ENCODE measurements at regions not wholly inside any gene's neighbourhood (a gene's known extent, or its start where the extent isn't known, plus 50 kb on each side); places are given as distances from the start of the nearest gene placed in this dataset.

- no peak for TF ChIP-seq CTCF (IDR thresholded peaks at IDR 0.05; ENCODE audit: insufficient read depth, low read length, missing control alignments)
- ChIA-PET POLR2A (no interaction called here), CTCF (no interaction called here)
- H3K4me3 ChIP-seq (ENCODE audit: low read depth, low read length), result no peak overlapping the region
- no peak for DNase-seq (ENCODE audit: low read depth, low spot score)
These were observed 174.5 kb upstream of the HS6ST1 start for GRCh38 chr2:128492966-128493811.

- no peak for TF ChIP-seq CTCF (IDR thresholded peaks at IDR 0.05; ENCODE audit: insufficient read depth, low read length, missing control alignments)
- no peak overlapping the region for H3K4me3 ChIP-seq (ENCODE audit: low read depth, low read length)
- ChIA-PET CTCF (interaction anchor here (1.1 kb wide), 1 partner anchor 165 kb away, joined by 3 read pairs; no protein-coding TSS in a partner anchor), POLR2A (no interaction called here)
- no peak for DNase-seq (ENCODE audit: low read depth, low spot score)
These were observed 175.2 kb upstream of the HS6ST1 start for GRCh38 chr2:128493880-128494279.

- CTCF ChIA-PET, result interaction anchor here (1.1 kb wide), 1 partner anchor 165 kb away, joined by 3 read pairs; no protein-coding TSS in a partner anchor
- no peak overlapping the region for H3K4me3 ChIP-seq (ENCODE audit: low read depth, low read length)
- no peak for TF ChIP-seq CTCF (IDR thresholded peaks at IDR 0.05; ENCODE audit: insufficient read depth, low read length, missing control alignments)
- no peak for DNase-seq (ENCODE audit: low read depth, low spot score)
- POLR2A ChIA-PET, result no interaction called here
These were observed 175.6 kb upstream of the HS6ST1 start for GRCh38 chr2:128494307-128494639.

DNA sequence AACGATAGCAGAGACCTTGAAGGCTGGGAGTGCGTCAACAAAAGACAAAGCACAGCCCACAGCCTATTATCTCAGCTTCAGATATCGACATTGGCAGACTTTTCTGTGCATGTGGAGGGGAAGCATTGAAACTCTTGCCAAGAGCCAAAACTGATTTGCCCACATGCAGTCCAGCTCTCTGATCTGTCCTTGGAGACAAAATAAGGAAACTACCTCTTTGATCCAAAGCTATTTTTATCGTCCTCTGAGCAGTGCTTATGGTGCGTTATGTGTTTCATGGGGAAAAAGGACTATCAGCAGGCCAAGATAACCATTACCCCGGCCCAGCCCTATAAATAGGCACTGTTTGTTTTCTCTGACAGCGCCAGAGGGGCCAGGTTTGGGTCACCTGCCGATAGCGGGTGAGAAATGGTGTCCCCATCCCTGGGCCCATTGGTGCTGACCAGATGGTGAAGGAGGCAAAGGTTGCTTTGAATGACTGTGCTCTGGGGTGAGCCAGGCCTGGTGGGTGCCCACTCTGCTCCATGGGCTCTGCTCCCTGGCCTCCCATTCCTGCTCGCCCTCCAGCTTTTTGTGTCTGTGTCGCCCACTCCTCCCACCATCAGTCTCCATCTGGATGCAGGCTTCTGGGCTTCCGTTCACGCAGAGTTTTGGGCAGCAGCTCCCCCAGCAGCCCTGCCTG is 176.1 kb upstream of the HS6ST1 start:
- CTCF ChIA-PET, result interaction anchor here (1.1 kb wide), 1 partner anchor 166 kb away, joined by 3 read pairs; no protein-coding TSS in a partner anchor
- POLR2A ChIA-PET, result no interaction called here
- no peak overlapping the region for H3K4me3 ChIP-seq (ENCODE audit: low read depth, low read length)
- no peak for TF ChIP-seq CTCF (IDR thresholded peaks at IDR 0.05; ENCODE audit: insufficient read depth, low read length, missing control alignments)
- no peak for DNase-seq (ENCODE audit: low read depth, low spot score)

DNA sequence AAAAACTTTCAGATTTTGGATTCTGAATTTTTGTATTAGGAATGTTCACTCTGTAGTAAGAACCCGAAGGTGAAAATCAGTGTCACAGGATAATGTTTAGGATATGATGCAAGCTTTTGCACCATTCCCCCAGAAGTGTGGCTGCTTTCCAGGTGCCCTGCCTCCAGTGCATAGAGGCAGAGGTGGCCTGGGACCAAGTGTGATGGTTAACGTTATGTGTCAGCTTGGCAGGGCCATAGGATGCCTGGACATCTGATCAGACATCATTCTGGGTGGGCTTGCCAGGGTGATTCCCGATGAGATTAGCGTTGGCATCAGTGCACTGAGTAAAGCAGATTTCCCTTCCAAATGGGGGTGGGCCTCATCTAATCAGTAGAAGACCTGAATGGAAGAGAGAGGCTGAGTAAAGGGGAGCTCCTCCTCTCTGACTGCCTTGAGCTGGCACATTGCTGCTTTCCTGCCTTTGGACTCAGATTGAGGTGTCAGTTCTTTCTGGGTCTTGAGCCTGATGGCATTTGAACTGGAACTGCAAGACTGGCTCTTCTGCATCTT is 177.4 kb upstream of the HS6ST1 start:
- TF ChIP-seq CTCF (IDR thresholded peaks at IDR 0.05; ENCODE audit: insufficient read depth, low read length, missing control alignments), result no peak
- CTCF ChIA-PET, result interaction anchor here (1.0 kb wide), 1 partner anchor 17 kb away, joined by 3 read pairs; no protein-coding TSS in a partner anchor
- no peak overlapping the region for H3K4me3 ChIP-seq (ENCODE audit: low read depth, low read length)
- POLR2A ChIA-PET, result no interaction called here
- no peak for DNase-seq (ENCODE audit: low read depth, low spot score)

DNA sequence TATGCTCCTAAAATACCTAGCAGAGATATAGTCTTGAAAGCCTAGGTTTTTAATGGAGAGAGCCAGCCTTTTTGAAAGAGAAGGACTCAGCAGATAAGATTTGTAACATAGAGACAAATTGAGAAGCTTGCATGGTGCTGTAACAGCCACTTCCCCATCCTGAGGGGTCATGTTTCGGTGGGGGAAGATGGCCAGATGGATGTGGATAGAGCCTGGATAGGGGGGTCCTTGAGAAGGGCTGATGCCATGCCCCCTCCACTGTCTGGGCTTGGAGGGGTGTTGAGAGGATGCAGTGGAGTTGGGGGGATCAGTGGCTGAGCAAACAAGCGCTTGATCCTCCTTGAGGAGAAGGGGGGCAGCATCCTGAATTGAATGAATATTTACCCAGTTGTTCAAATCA is 178.0 kb upstream of the HS6ST1 start:
- DNase-seq (ENCODE audit: low read depth, low spot score), result no peak
- no peak overlapping the region for H3K4me3 ChIP-seq (ENCODE audit: low read depth, low read length)
- ChIA-PET POLR2A (no interaction called here), CTCF (interaction anchor here (1.0 kb wide), 1 partner anchor 16 kb away, joined by 3 read pairs; no protein-coding TSS in a partner anchor)
- no peak for TF ChIP-seq CTCF (IDR thresholded peaks at IDR 0.05; ENCODE audit: insufficient read depth, low read length, missing control alignments)

Measured in AG04449 (cell line).